GM21390 (cell line): ENCODE measurements at regions not wholly inside any gene's neighbourhood (a gene's known extent, or its start where the extent isn't known, plus 50 kb on each side); places are given as distances from the start of the nearest gene placed in this dataset.
A peak's percentile ranks its signal among the peaks of the same experiment; 100 is the strongest.

Experiments
- ATAC-seq: cut with Tn5 transposase; IDR thresholded peaks from one replicate; pipeline ENCODE4 v1.9.1; 2021; ENCODE audit not compliant: unreplicated experiment

- ATAC-seq = no peak
These were observed 263.9 kb upstream of the SESN3 start for GRCh38 chr11:95494856-95495255.

GRCh38 chr11:95494167-95494566 is 263.2 kb upstream of the SESN3 start:
- no peak for ATAC-seq

GRCh38 chr11:95490625-95491024 is 259.6 kb upstream of the SESN3 start:
- ATAC-seq = no peak

GRCh38 chr11:95487938-95488337 is 256.9 kb upstream of the SESN3 start:
- ATAC-seq = no peak

GRCh38 chr11:95487391-95487790 is 256.4 kb upstream of the SESN3 start:
- ATAC-seq = peak; percentile 100

- ATAC-seq = no peak
These were observed 256.0 kb upstream of the SESN3 start for GRCh38 chr11:95486979-95487378.

GRCh38 chr11:95486466-95486865 is 255.5 kb upstream of the SESN3 start:
- ATAC-seq = no peak

GRCh38 chr11:95485115-95485900 is 254.3 kb upstream of the SESN3 start:
- no peak for ATAC-seq

- ATAC-seq = no peak
These were observed 252.3 kb upstream of the SESN3 start for GRCh38 chr11:95483339-95483738.

GRCh38 chr11:95478003-95478402 is 247.0 kb upstream of the SESN3 start:
- ATAC-seq = no peak

GRCh38 chr11:95469258-95469657 is 238.3 kb upstream of the SESN3 start:
- ATAC-seq = no peak

GRCh38 chr11:95466416-95466815 is 235.4 kb upstream of the SESN3 start:
- no peak for ATAC-seq

- no peak for ATAC-seq
These were observed 234.9 kb upstream of the SESN3 start for GRCh38 chr11:95465887-95466286.

- no peak for ATAC-seq
These were observed 230.9 kb upstream of the SESN3 start for GRCh38 chr11:95461858-95462257.

- ATAC-seq = no peak
These were observed 230.3 kb upstream of the SESN3 start for GRCh38 chr11:95461348-95461747.

- ATAC-seq = no peak
These were observed 228.5 kb upstream of the SESN3 start for GRCh38 chr11:95459291-95460042.

GRCh38 chr11:95456714-95457491 is 225.9 kb upstream of the SESN3 start:
- no peak for ATAC-seq

- no peak for ATAC-seq
These were observed 224.4 kb upstream of the SESN3 start for GRCh38 chr11:95455228-95455970.

GRCh38 chr11:95453616-95454171 is 222.7 kb upstream of the SESN3 start:
- no peak for ATAC-seq

GRCh38 chr11:95451682-95452081 is 220.7 kb upstream of the SESN3 start:
- no peak for ATAC-seq

- no peak for ATAC-seq
These were observed 220.3 kb upstream of the SESN3 start for GRCh38 chr11:95451261-95451660.
